SH-SY5Y (cell line): ENCODE measurements at regions not wholly inside any gene's neighbourhood (a gene's known extent, or its start where the extent isn't known, plus 50 kb on each side); places are given as distances from the start of the nearest gene placed in this dataset.

Experiments
- GATA2 ChIP-seq: IDR thresholded peaks from 2 replicates; pipeline ENCODE4 v1.6.1; 2011; ENCODE audit warnings: mild to moderate bottlenecking, low read depth, low read length
- GATA3 ChIP-seq: IDR thresholded peaks from 2 replicates; pipeline ENCODE4 v1.6.1; 2011; ENCODE audit warnings: low read depth, mild to moderate bottlenecking, low read length, moderate library complexity

DNA sequence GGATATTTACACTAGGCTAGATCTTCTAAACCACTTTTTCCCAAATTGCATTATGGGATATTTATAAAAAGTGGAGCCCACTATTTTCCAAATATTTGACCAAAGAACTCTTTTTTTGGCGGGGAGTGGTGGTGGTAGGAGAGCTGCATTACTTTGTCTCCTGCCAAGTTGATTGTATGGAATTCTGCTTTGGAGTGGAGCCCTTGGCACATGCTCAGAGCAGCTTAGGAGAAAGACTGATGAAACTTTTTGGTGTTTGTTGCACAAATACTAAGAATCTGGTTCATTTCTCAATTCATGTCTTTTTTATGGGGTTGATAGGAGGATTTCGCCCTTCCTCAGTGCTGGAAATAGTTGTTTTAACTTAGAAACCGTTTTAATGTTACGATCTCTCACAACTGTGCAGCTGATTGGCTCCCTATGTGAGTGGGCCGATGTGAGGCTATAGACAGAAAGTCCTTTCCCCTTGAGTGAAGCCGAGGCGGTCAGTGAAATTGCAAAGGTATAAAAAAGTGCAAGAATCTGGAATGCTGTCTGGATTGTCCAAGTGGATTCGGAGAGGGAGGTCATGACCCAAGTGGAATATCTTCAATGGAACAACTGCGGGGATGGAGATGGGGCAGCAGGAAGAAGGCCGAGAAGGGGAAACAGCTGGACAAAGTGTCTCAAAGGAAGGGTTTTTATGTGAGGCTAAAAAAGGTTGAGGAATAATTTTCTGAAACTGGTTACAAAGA is 415.9 kb downstream of the FGF9 start:
- TF ChIP-seq GATA2 (no peak), GATA3 (no peak)
